Stomach (tissue), 8 donors: ENCODE measurements at regions not wholly inside any gene's neighbourhood (a gene's known extent, or its start where the extent isn't known, plus 50 kb on each side); places are given as distances from the start of the nearest gene placed in this dataset.

Experiments used
- DNase-seq, 2 donors: peaks; one replicate each; pipeline versions ENCODE4 v3.0.0 to v3.0.0-alpha.2; 2013 to 2019
- H3K27ac ChIP-seq, 5 donors: fragments of 200-600 bp in 4 of 5; sonication (generic) in 4 of 5; one replicate each; pipeline ENCODE4 v1.5.1; 2013 to 2019; ENCODE audit warnings: mild to moderate bottlenecking in 1 of 5, moderate library complexity in 1 of 5
- H3K27me3 ChIP-seq, 3 donors: fragments of 200-600 bp; sonication (generic); one replicate each; pipeline ENCODE4 v1.5.1; 2017 to 2019; ENCODE audit warnings: mixed run types in 1 of 3
- H3K36me3 ChIP-seq, 4 donors: fragments of 200-600 bp; sonication (generic); 1 replicate in 3 of 4; 2 replicates in 1 of 4; pipeline ENCODE4 v1.5.1; 2016 to 2019
- H3K4me1 ChIP-seq, 4 donors: fragments of 200-600 bp; sonication (generic); one replicate each; pipeline ENCODE4 v1.5.1; 2016 to 2019
- H3K4me3 ChIP-seq, 4 donors: fragments of 200-600 bp; sonication (generic) in 3 of 4; one replicate each; pipeline ENCODE4 v1.5.1; 2016 to 2019; ENCODE audit warnings: mild to moderate bottlenecking in 1 of 4
- H3K9me3 ChIP-seq, 4 donors: fragments of 200-600 bp; sonication (generic); one replicate each; pipeline ENCODE4 v1.5.1; 2016 to 2019
- CTCF ChIP-seq, 7 experiments: fragments of 450-650 bp in 4 of 7; fragments of 200-600 bp in 3 of 7; sonication (generic) in 3 of 7; IDR thresholded peaks; one replicate each; pipeline ENCODE4 v1.5.1; 2016 to 2019; ENCODE audit warnings: antibody characterized with exemption in 7 of 7, control low read depth in 2 of 7, mild to moderate bottlenecking in 1 of 7
- EP300 ChIP-seq: sonication (generic); formaldehyde crosslinking; IDR thresholded peaks from one replicate; pipeline ENCODE4 v1.6.1; 2017; ENCODE audit warnings: antibody characterized with exemption
- POLR2A ChIP-seq, 4 donors: fragments of 450-650 bp; IDR thresholded peaks; one replicate each; pipeline ENCODE4 v1.6.1; 2016; ENCODE audit warnings: antibody characterized with exemption in 4 of 4, control low read depth in 2 of 4, mild to moderate bottlenecking in 1 of 4, moderate library complexity in 1 of 4
- POLR2AphosphoS5 ChIP-seq, 3 donors: sonication (generic); formaldehyde crosslinking; IDR thresholded peaks; one replicate each; pipeline ENCODE4 v1.6.1; 2016; ENCODE audit warnings: antibody characterized with exemption in 3 of 3
- WGBS, 5 donors: extraction: QIAGEN DNeasy Blood & Tissue Kit in 3 of 5; methylation state at CpG; one replicate each; pipeline versions ENCODE4 v1.1.5 to v1.1.7; 2013 to 2018; 5-methylcytosine and 5-hydroxymethylcytosine counted together
- intact Hi-C: fragments of 100-400 bp; cut with DNase I; formaldehyde crosslinking; loops from one replicate; pipeline ENCODE4 v1.15.1; 2023; ENCODE audit warnings: low total_unique reads
- donor health status: healthy with polysubstance abuse.
- donor health status: Bipolar disorder and iron deficiency.
- donor health status: healthy.

GRCh38 chr10:61181832-61182231 lies 237.8 kb upstream of the RHOBTB1 start:
- intact Hi-C loops: no loop called here
- peaks cover 0 to 18% (median 6%) of the 10 kb centered on the region in 4 donors for H3K4me1 ChIP-seq
- whole genome bisulfite sequencing, 5 donors: 89 to 97% (median 95%) methylated on average over 3 of the region's 3 CpGs
- TF ChIP-seq EP300 (no peak), POLR2AphosphoS5 (IDR thresholded peaks at IDR 0.05) (no peak), CTCF (IDR thresholded peaks at IDR 0.05) (no peak), POLR2A (IDR thresholded peaks at IDR 0.05) (no peak)
- DNase-seq: no peak
- no peaks in the 10 kb centered on the region for H3K9me3 ChIP-seq
- no peak overlapping the region for H3K27ac ChIP-seq
- H3K27me3 ChIP-seq: no peaks in the 10 kb centered on the region
- no peaks in the 10 kb centered on the region for H3K36me3 ChIP-seq
- H3K4me3 ChIP-seq: no peak overlapping the region

- H3K27ac ChIP-seq: no peak overlapping the region
- no peak overlapping the region for H3K4me3 ChIP-seq
- no peaks in the 10 kb centered on the region for H3K36me3 ChIP-seq
- DNase-seq: no peak
- 39 to 49% (median 40%) methylated on average over 3 of the region's 3 CpGs for WGBS, 5 donors
- no peak for TF ChIP-seq EP300
- no peak for TF ChIP-seq POLR2AphosphoS5 (IDR thresholded peaks at IDR 0.05)
- no peak for TF ChIP-seq POLR2A (IDR thresholded peaks at IDR 0.05)
- H3K4me1 ChIP-seq: peaks cover 0 to 25% (median 12%) of the 10 kb centered on the region in 4 donors
- H3K27me3 ChIP-seq: no peaks in the 10 kb centered on the region
- intact Hi-C loops: no loop called here
- no peaks in the 10 kb centered on the region for H3K9me3 ChIP-seq
Observed at GRCh38 chr10:61179771-61180170, 235.8 kb upstream of the RHOBTB1 start.

- intact Hi-C loops: no loop called here
Observed at GRCh38 chr10:61176424-61176823, 232.4 kb upstream of the RHOBTB1 start.

GRCh38 chr10:61175316-61175715 lies 231.3 kb upstream of the RHOBTB1 start:
- Histone ChIP-seq H3K36me3 (no peaks in the 10 kb centered on the region), H3K4me1 (peaks cover 0 to 28% (median 12%) of the 10 kb centered on the region in 4 donors), H3K27ac (no peak overlapping the region), H3K9me3 (no peaks in the 10 kb centered on the region), H3K4me3 (no peak overlapping the region), H3K27me3 (no peaks in the 10 kb centered on the region)
- intact Hi-C loops: no loop called here
- TF ChIP-seq EP300: no peak
- no peak for TF ChIP-seq POLR2A (IDR thresholded peaks at IDR 0.05)
- no peak for TF ChIP-seq POLR2AphosphoS5 (IDR thresholded peaks at IDR 0.05)
- TF ChIP-seq CTCF (IDR thresholded peaks at IDR 0.05): no peak
- DNase-seq: peak in 1 of 2 donors; percentile 63

More at GRCh38 chr10:61176424-61176823, 232.4 kb upstream of the RHOBTB1 start:
- WGBS, 5 donors: 52 to 70% (median 60%) methylated on average over 3 of the region's 3 CpGs
- DNase-seq: no peak
- H3K36me3 ChIP-seq: no peaks in the 10 kb centered on the region
- H3K27me3 ChIP-seq: no peaks in the 10 kb centered on the region
- TF ChIP-seq POLR2AphosphoS5 (IDR thresholded peaks at IDR 0.05) (no peak), EP300 (no peak), POLR2A (IDR thresholded peaks at IDR 0.05) (no peak), CTCF (IDR thresholded peaks at IDR 0.05) (no peak)
- peaks cover 0 to 28% (median 12%) of the 10 kb centered on the region in 4 donors for H3K4me1 ChIP-seq
- H3K9me3 ChIP-seq: no peaks in the 10 kb centered on the region
- no peak overlapping the region for H3K27ac ChIP-seq
- no peak overlapping the region for H3K4me3 ChIP-seq

GRCh38 chr10:61173450-61173849 lies 229.5 kb upstream of the RHOBTB1 start:
- H3K27ac ChIP-seq: no peak overlapping the region
- H3K9me3 ChIP-seq: no peaks in the 10 kb centered on the region
- no peak for DNase-seq
- no peaks in the 10 kb centered on the region for H3K36me3 ChIP-seq
- no peak for TF ChIP-seq CTCF (IDR thresholded peaks at IDR 0.05)
- no peak for TF ChIP-seq EP300
- TF ChIP-seq POLR2A (IDR thresholded peaks at IDR 0.05): no peak
- no peak for TF ChIP-seq POLR2AphosphoS5 (IDR thresholded peaks at IDR 0.05)
- WGBS, 5 donors: 79 to 85% (median 80%) methylated on average over 5 of the region's 5 CpGs
- intact Hi-C loops: no loop called here
- H3K4me3 ChIP-seq: no peak overlapping the region
- no peaks in the 10 kb centered on the region for H3K27me3 ChIP-seq
- peaks cover 0 to 16% (median 5%) of the 10 kb centered on the region in 4 donors for H3K4me1 ChIP-seq
